ENCODE measurements at regions not wholly inside any gene's neighbourhood (a gene's known extent, or its start where the extent isn't known, plus 50 kb on each side); places are given as distances from the start of the nearest gene placed in this dataset.

DNA sequence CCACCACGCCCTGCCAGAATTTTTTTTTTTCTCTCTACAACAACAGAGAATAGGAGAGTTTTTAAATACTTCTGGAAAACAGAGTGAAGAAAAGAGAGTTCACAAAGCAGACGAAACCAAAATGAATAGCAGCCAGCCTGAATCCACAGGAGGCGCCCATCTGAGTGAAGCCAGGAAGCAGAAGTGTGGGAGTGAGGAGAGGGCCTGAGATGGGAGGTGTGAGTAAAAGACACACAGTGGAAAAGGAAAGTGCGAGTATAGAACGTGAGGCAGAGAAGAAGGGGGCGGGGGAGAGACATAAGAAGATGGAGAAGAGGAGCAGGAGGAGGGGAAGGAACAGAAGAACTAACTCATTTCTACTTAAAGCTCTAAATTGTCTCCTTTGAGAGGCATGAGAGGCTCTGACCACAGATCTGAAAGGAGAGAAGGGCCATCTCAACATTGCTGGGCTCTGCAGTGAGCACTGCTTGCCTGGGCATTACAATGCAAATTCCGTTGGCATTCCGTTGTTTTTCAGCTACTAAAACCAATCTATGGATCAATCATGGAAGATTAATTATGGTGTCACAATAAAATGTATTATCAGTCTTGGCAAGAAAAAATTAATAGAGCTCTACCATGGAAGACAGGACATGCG, 140.1 kb upstream of the CPSF6 start:
- WGBS, 2 experiments (ENCODE audit: extremely low coverage in 1 of 2, insufficient coverage in 1 of 2, insufficient read length in 1 of 2, insufficient replicate concordance in 2 of 2, low coverage in 1 of 2, low lambda C conversion rate in 2 of 2, missing lambda C conversion rate in 1 of 2): 57% methylated on average over 8 of the region's 9 CpGs; no CpG with 5 or more reads in 1 of the 2 experiments
- H2BK20ac ChIP-seq (ENCODE audit: low read length): no peak overlapping the region
- peak overlapping the region; percentile 28; the same call in 1 of the 2 replicates for H2BK5ac ChIP-seq (ENCODE audit: low read depth, low read length)
- H3K79me2 ChIP-seq (ENCODE audit: control insufficient read depth in 1 of 2, insufficient read depth in 2 of 2, low read length in 2 of 2): no peaks in the 10 kb centered on the region
- no peak overlapping the region for H3K4ac ChIP-seq (replicated peaks; ENCODE audit: insufficient read length, low read depth, low read length)
- no peaks in the 10 kb centered on the region for H3K9me3 ChIP-seq (ENCODE audit: insufficient read depth in 2 of 2, low read depth in 1 of 2, low read length in 1 of 2)
- no peak overlapping the region for H3K27ac ChIP-seq (ENCODE audit: low read depth, low read length)
- DNase-seq (ENCODE audit: low read depth in 1 of 2, low spot score in 2 of 2): no peak
- no peaks in the 10 kb centered on the region for H3K23me2 ChIP-seq (ENCODE audit: low read depth, low read length)
- peak overlapping the region; percentile 39; the same call in 1 of the 2 replicates for H2BK12ac ChIP-seq (ENCODE audit: low read depth, low read length)
- no peak overlapping the region for H2BK15ac ChIP-seq (ENCODE audit: low read length)
- CTCF ChIA-PET (ENCODE audit: partially characterized antibody): interaction anchor here (0.7 to 1.5 kb wide), 4 partner anchors 10 to 215 kb away, joined by 3 to 4 read pairs (median 3); no protein-coding TSS in a partner anchor
- no peak overlapping the region for H2AK5ac ChIP-seq (ENCODE audit: low read depth, low read length)
- no peak overlapping the region for H4K5ac ChIP-seq (ENCODE audit: insufficient read length, low read depth, low read length)
- H3K23ac ChIP-seq (ENCODE audit: insufficient read length): no peak overlapping the region
- no peak overlapping the region; a peak in 2 of 4 replicates for H3K4me2 ChIP-seq (ENCODE audit: insufficient read depth in 1 of 2, low read depth in 2 of 2, low read length in 2 of 2)
- no peak overlapping the region for H3K56ac ChIP-seq (replicated peaks; ENCODE audit: insufficient read length, low read depth, low read length)
- H3K4me3 ChIP-seq (ENCODE audit: extremely low read depth in 1 of 4, insufficient read depth in 2 of 4, low read depth in 3 of 4, low read length in 4 of 4): no peak overlapping the region
- H2BK120ac ChIP-seq (replicated peaks; ENCODE audit: low read depth, low read length): no peak overlapping the region
- no peaks in the 10 kb centered on the region for H3K36me3 ChIP-seq (ENCODE audit: control insufficient read depth in 2 of 4, insufficient read depth in 4 of 4, low read length in 3 of 4)
- H3K9ac ChIP-seq (replicated peaks in 1 of 4; ENCODE audit: extremely low read depth in 1 of 4, low read depth in 3 of 4, low read length in 3 of 4): no peak overlapping the region
- H3K4me1 ChIP-seq (replicated peaks in 1 of 4; ENCODE audit: control insufficient read depth in 3 of 4, insufficient read depth in 4 of 4, low read length in 3 of 4): peaks cover 0 to 6% (median 5%) of the 10 kb centered on the region in 4 experiments; a peak in 2 of 7 replicates
- H4K91ac ChIP-seq (replicated peaks; ENCODE audit: insufficient read length, low read length): no peak overlapping the region
- H4K20me1 ChIP-seq (replicated peaks in 1 of 2; ENCODE audit: control insufficient read depth in 1 of 2, insufficient read depth in 2 of 2, low read length in 2 of 2): no peaks in the 10 kb centered on the region
- H4K8ac ChIP-seq (ENCODE audit: extremely low read depth, insufficient read depth, low read length): no peak overlapping the region
- H3K14ac ChIP-seq (ENCODE audit: insufficient read length): no peak overlapping the region
- POLR2A ChIA-PET (ENCODE audit: partially characterized antibody): interaction anchor here (0.6 kb wide), 2 partner anchors 236 to 254 kb away, joined by 3 read pairs; no protein-coding TSS in a partner anchor
- H3K27me3 ChIP-seq (replicated peaks in 1 of 4; ENCODE audit: control insufficient read depth in 3 of 4, extremely low read depth in 1 of 4, insufficient read depth in 3 of 4, low read length in 3 of 4): no peaks in the 10 kb centered on the region
- H3K18ac ChIP-seq (ENCODE audit: extremely low read depth, low read length): no peak overlapping the region
- no peak for FAIRE-seq
- H2AFZ ChIP-seq (ENCODE audit: low read length): peak overlapping the region; percentile 22; the same call in 1 of the 2 replicates
- no peaks in the 10 kb centered on the region for H3K79me1 ChIP-seq (ENCODE audit: low read depth, low read length)
- TF ChIP-seq YY1 (IDR thresholded peaks at IDR 0.05; ENCODE audit: low read depth, low read length) (no peak), KDM1A (IDR thresholded peaks at IDR 0.05; ENCODE audit: borderline replicate concordance, low read length) (no peak), BCL11A (IDR thresholded peaks at IDR 0.05; ENCODE audit: low read depth in 2 of 2, low read length in 2 of 2) (no peak), CHD2 (IDR thresholded peaks at IDR 0.05; ENCODE audit: low read length) (no peak), SUZ12 (IDR thresholded peaks at IDR 0.05; ENCODE audit: low read length) (no peak), RNF2 (IDR thresholded peaks at IDR 0.05; ENCODE audit: borderline replicate concordance, low read depth, low read length, missing control alignments, poor library complexity, severe bottlenecking) (no peak), MAFK (IDR thresholded peaks at IDR 0.05; ENCODE audit: low read depth, low read length) (no peak), NRF1 (IDR thresholded peaks at IDR 0.05; ENCODE audit: low read depth, low read length) (no peak), POU5F1 (IDR thresholded peaks at IDR 0.05; ENCODE audit: low read depth, low read length) (no peak), CHD1 (IDR thresholded peaks at IDR 0.05; ENCODE audit: low read depth, low read length) (no peak), TBP (IDR thresholded peaks at IDR 0.05; ENCODE audit: low read depth, low read length) (no peak), CTBP2 (IDR thresholded peaks at IDR 0.05; ENCODE audit: borderline replicate concordance, insufficient read depth, insufficient read length, low read length) (no peak)
- TF ChIP-seq, protein P1, sequence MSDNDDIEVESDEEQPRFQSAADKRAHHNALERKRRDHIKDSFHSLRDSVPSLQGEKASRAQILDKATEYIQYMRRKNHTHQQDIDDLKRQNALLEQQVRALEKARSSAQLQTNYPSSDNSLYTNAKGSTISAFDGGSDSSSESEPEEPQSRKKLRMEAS (IDR thresholded peaks at IDR 0.05): no peak
